Natural killer cell treated with Interleukin-12 subunit alpha and Interleukin-12 subunit beta and Interleukin-15 and Interleukin-18, amount 100 ng/mL, for 72 hours (primary cell): ENCODE measurements at regions not wholly inside any gene's neighbourhood (a gene's known extent, or its start where the extent isn't known, plus 50 kb on each side); places are given as distances from the start of the nearest gene placed in this dataset.
"Not testable (repeated sequence)": the region's sequence is repeated elsewhere in the genome, so short reads cannot be mapped to it uniquely, and the experiment has no call there.

ENCODE experiments used
- ATAC-seq, 2 donors: fragments of 150-1000 bp; cut with Tn5 transposase in 1 of 2; sonication (Bioruptor Pico), chemical (Tn5 transposase) in 1 of 2; 2 replicates each; pipeline ENCODE4 v1.10.0; 2021
- DNase-seq: peaks from one replicate; pipeline ENCODE4 v3.0.0; 2022; ENCODE audit warnings: low spot score
- H3K27ac Mint-ChIP-seq, 2 donors: 1 replicate in 1 of 2; 2 replicates in 1 of 2; pipeline ENCODE4 v1.8.0; 2022; ENCODE audit warnings: mixed read lengths in 2 of 2, mild to moderate bottlenecking in 1 of 2, moderate library complexity in 1 of 2
- H3K27me3 Mint-ChIP-seq, 2 donors: 1 replicate in 1 of 2; 2 replicates in 1 of 2; pipeline ENCODE4 v1.8.0; 2022; ENCODE audit warnings: mixed read lengths in 2 of 2
- H3K36me3 Mint-ChIP-seq: one replicate; pipeline ENCODE4 v1.8.0; 2022; ENCODE audit warnings: mixed read lengths
- H3K4me1 Mint-ChIP-seq, 2 donors: 1 replicate in 1 of 2; 2 replicates in 1 of 2; pipeline ENCODE4 v1.8.0; 2022; ENCODE audit warnings: low read depth in 2 of 2, mixed read lengths in 2 of 2, mild to moderate bottlenecking in 1 of 2
- H3K4me3 Mint-ChIP-seq: one replicate; pipeline ENCODE4 v1.8.0; 2022; ENCODE audit warnings: mixed read lengths
- H3K9me3 Mint-ChIP-seq: 2 replicates; pipeline ENCODE4 v1.8.0; 2022; ENCODE audit warnings: mixed read lengths

GRCh38 chr14:30473846-30474696 lies 84.9 kb upstream of the G2E3 start:
- DNase-seq, H3K36me3 Mint-ChIP-seq, H3K4me1 Mint-ChIP-seq, H3K9me3 Mint-ChIP-seq, H3K27me3 Mint-ChIP-seq, H3K4me3 Mint-ChIP-seq, H3K27ac Mint-ChIP-seq, ATAC-seq: not testable (repeated sequence)

- no peak overlapping the region for H3K4me3 Mint-ChIP-seq
- no peak overlapping the region for H3K27ac Mint-ChIP-seq
- no peak for DNase-seq
- no peaks in the 10 kb centered on the region for H3K4me1 Mint-ChIP-seq
- ATAC-seq = no peak
- H3K9me3 Mint-ChIP-seq = no peaks in the 10 kb centered on the region
- peaks cover 4 to 15% of the 10 kb centered on the region in 2 donors for H3K27me3 Mint-ChIP-seq
- H3K36me3 Mint-ChIP-seq = no peaks in the 10 kb centered on the region
Measured at GRCh38 chr14:30482276-30482675, 76.7 kb upstream of the G2E3 start.

- H3K36me3 Mint-ChIP-seq = no peaks in the 10 kb centered on the region
- H3K4me3 Mint-ChIP-seq = no peak overlapping the region
- no peak for DNase-seq
- H3K4me1 Mint-ChIP-seq = no peaks in the 10 kb centered on the region
- H3K27ac Mint-ChIP-seq = no peak overlapping the region
- peaks cover 4 to 20% of the 10 kb centered on the region in 2 donors for H3K27me3 Mint-ChIP-seq
- no peaks in the 10 kb centered on the region for H3K9me3 Mint-ChIP-seq
- no peak for ATAC-seq
Measured at GRCh38 chr14:30484201-30484600, 74.8 kb upstream of the G2E3 start.

- no peak overlapping the region for H3K4me3 Mint-ChIP-seq
Measured at GRCh38 chr14:30484976-30485375, 74.0 kb upstream of the G2E3 start.

GRCh38 chr14:30496852-30497251 lies 62.1 kb upstream of the G2E3 start:
- DNase-seq (no peak), ATAC-seq (no peak)
- Mint-ChIP-seq H3K27ac (no peak overlapping the region), H3K9me3 (no peaks in the 10 kb centered on the region), H3K4me3 (no peak overlapping the region), H3K36me3 (no peaks in the 10 kb centered on the region), H3K27me3 (peaks cover 0 to 27% of the 10 kb centered on the region in 2 donors), H3K4me1 (no peaks in the 10 kb centered on the region)

More at GRCh38 chr14:30484976-30485375, 74.0 kb upstream of the G2E3 start:
- Mint-ChIP-seq H3K27me3 (peaks cover 4 to 20% of the 10 kb centered on the region in 2 donors), H3K4me1 (no peaks in the 10 kb centered on the region), H3K27ac (no peak overlapping the region), H3K36me3 (no peaks in the 10 kb centered on the region), H3K9me3 (no peaks in the 10 kb centered on the region)
- ATAC-seq (no peak), DNase-seq (no peak)

GRCh38 chr14:30499358-30499757 lies 59.6 kb upstream of the G2E3 start:
- no peak for ATAC-seq
- DNase-seq = no peak
- no peak overlapping the region for H3K27ac Mint-ChIP-seq
- no peaks in the 10 kb centered on the region for H3K4me1 Mint-ChIP-seq
- H3K4me3 Mint-ChIP-seq = no peak overlapping the region
- no peaks in the 10 kb centered on the region for H3K9me3 Mint-ChIP-seq
- H3K27me3 Mint-ChIP-seq = peaks cover 0 to 20% of the 10 kb centered on the region in 2 donors
- no peaks in the 10 kb centered on the region for H3K36me3 Mint-ChIP-seq

- no peak for DNase-seq
- no peaks in the 10 kb centered on the region for H3K4me1 Mint-ChIP-seq
- H3K27ac Mint-ChIP-seq = no peak overlapping the region
- peaks cover 0 to 20% of the 10 kb centered on the region in 2 donors for H3K27me3 Mint-ChIP-seq
- no peaks in the 10 kb centered on the region for H3K9me3 Mint-ChIP-seq
- ATAC-seq = no peak
- H3K36me3 Mint-ChIP-seq = no peaks in the 10 kb centered on the region
- H3K4me3 Mint-ChIP-seq = no peak overlapping the region
Measured at GRCh38 chr14:30500222-30500621, 58.7 kb upstream of the G2E3 start.

- DNase-seq (no peak), ATAC-seq (no peak)
- Mint-ChIP-seq H3K4me1 (no peaks in the 10 kb centered on the region), H3K27me3 (peaks cover 18 to 44% of the 10 kb centered on the region in 2 donors), H3K27ac (no peak overlapping the region), H3K4me3 (no peak overlapping the region), H3K36me3 (no peaks in the 10 kb centered on the region), H3K9me3 (no peaks in the 10 kb centered on the region)
Measured at GRCh38 chr14:30507209-30507608, 51.7 kb upstream of the G2E3 start.
